ENCODE measurements at regions not wholly inside any gene's neighbourhood (a gene's known extent, or its start where the extent isn't known, plus 50 kb on each side); places are given as distances from the start of the nearest gene placed in this dataset.

DNA sequence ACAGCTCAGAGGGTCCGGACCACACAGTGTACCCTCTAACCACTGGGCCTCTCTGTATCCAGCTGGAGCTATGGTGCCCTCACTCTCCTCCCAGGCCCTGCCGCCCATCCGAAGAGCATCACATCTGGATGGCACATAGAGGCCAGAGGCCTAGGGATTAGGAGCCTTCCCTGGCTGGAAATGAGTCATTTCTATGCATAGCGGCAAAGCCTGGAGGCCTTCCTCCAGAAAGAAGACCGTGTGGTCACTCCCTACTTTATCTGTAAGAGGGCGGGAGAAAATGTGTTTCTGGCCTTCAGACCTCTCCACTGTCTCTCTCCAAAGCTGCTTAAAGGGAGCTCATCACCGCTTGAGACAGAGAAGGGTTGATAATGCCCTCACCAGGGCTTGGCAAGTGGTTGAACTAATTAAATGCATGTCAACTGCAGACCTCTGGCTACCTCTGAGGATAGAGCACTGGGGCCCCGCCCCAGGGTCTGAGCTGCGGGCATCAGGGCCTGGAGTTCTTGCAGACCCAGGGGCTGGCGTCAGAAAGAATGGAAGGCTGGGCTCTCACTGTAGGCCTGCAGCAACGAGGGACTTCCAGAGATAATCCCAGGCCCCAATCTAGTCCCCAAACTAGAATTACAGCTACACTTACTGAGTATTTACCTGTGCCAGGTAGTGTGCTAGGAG is 122.2 kb downstream of the IRX5 start:
- TF ChIP-seq CTCF (IDR thresholded peaks at IDR 0.05): no peak
- no peak for TF ChIP-seq EZH2 (IDR thresholded peaks at IDR 0.05; ENCODE audit: borderline replicate concordance, insufficient read depth, low read depth, low read length, poor library complexity, severe bottlenecking)
